Upper lobe of left lung (tissue), 4 donors: ENCODE measurements at regions not wholly inside any gene's neighbourhood (a gene's known extent, or its start where the extent isn't known, plus 50 kb on each side); places are given as distances from the start of the nearest gene placed in this dataset.

ENCODE experiments used
- CTCF ChIP-seq, 6 experiments: fragments of 450-650 bp in 4 of 6; fragments of 200-600 bp in 2 of 6; sonication (generic) in 2 of 6; IDR thresholded peaks; one replicate each; pipeline ENCODE4 v1.5.1; 2016 to 2019; ENCODE audit warnings: antibody characterized with exemption in 6 of 6
- EP300 ChIP-seq, 4 donors: sonication (generic); formaldehyde crosslinking; IDR thresholded peaks; one replicate each; pipeline ENCODE4 v1.5.1; 2017; ENCODE audit warnings: antibody characterized with exemption in 4 of 4, control low read depth in 2 of 4
- POLR2A ChIP-seq, 4 donors: fragments of 450-650 bp; IDR thresholded peaks; one replicate each; pipeline ENCODE4 v1.5.1; 2016 to 2017; ENCODE audit warnings: antibody characterized with exemption in 4 of 4, mild to moderate bottlenecking in 2 of 4
- POLR2AphosphoS5 ChIP-seq, 2 donors: sonication (generic); formaldehyde crosslinking; IDR thresholded peaks; one replicate each; pipeline ENCODE4 v1.5.1; 2017; ENCODE audit warnings: antibody characterized with exemption in 2 of 2

GRCh38 chr12:128042825-128043224 lies 224.1 kb upstream of the TMEM132C start:
- TF ChIP-seq CTCF (IDR thresholded peaks at IDR 0.05) = no peak
- TF ChIP-seq EP300 (IDR thresholded peaks at IDR 0.05) = no peak
- TF ChIP-seq POLR2A (IDR thresholded peaks at IDR 0.05) = no peak
- no peak for TF ChIP-seq POLR2AphosphoS5 (IDR thresholded peaks at IDR 0.05)
